ENCODE measurements at regions not wholly inside any gene's neighbourhood (a gene's known extent, or its start where the extent isn't known, plus 50 kb on each side); places are given as distances from the start of the nearest gene placed in this dataset.
A peak's percentile ranks its signal among the peaks of the same experiment; 100 is the strongest.

GRCh38 chr15:39273717-39274411 lies 307.0 kb upstream of the THBS1 start:
- H3K27ac ChIP-seq (ENCODE audit: extremely low read length, insufficient read depth, low read length) = peak overlapping the region; percentile 85
- no peaks in the 10 kb centered on the region for H3K36me3 ChIP-seq (replicated peaks in 1 of 2; ENCODE audit: control insufficient read depth in 1 of 2, insufficient read depth in 2 of 2, low read length in 2 of 2)
- under 1% methylated on average over 4 of the region's 4 CpGs for WGBS (ENCODE audit: low lambda C conversion rate)
- no TSS peak for BruUV-seq (replicated peaks)
- H3K9me3 ChIP-seq (ENCODE audit: low read length) = no peaks in the 10 kb centered on the region
- peak overlapping the region; percentile 52 for H3K4me2 ChIP-seq (ENCODE audit: low read depth, low read length)
- no peaks in the 10 kb centered on the region for H3K79me2 ChIP-seq (ENCODE audit: insufficient read depth, low read length)
- in situ Hi-C loops (cut with HindIII; ENCODE audit: extremely low pct_ligation_motif_present, low pct_unique_long_range_greater_than_20kb) (loop anchor here (5.0 to 10.0 kb wide), 2 partner anchors 102 to 149 kb away; no protein-coding TSS in a partner anchor), intact Hi-C loops (cut with micrococcal nuclease; ENCODE audit: unreplicated experiment) (loop anchor here (1.0 to 10.0 kb wide), 6 partner anchors 61 to 305 kb away; no protein-coding TSS in a partner anchor)
- H4K20me1 ChIP-seq (ENCODE audit: insufficient read depth, low read length) = no peaks in the 10 kb centered on the region
- FAIRE-seq (peak; percentile 94), DNase-seq (ENCODE audit: low spot score) (peak; percentile 100), ATAC-seq (peak; percentile 90)
- H3K9ac ChIP-seq (ENCODE audit: insufficient read depth, low read depth, low read length) = peak overlapping the region; percentile 73
- peaks cover 83% of the 10 kb centered on the region for H3K4me1 ChIP-seq (ENCODE audit: insufficient read depth, low read length)
- H3K4me3 ChIP-seq (replicated peaks in 1 of 3; ENCODE audit: insufficient read depth in 1 of 3, low read depth in 2 of 3, low read length in 3 of 3) = peak overlapping the region in 2 of 3 experiments; percentile 22 to 29; a peak in 1 of 6 replicates
- no peaks in the 10 kb centered on the region for H3K27me3 ChIP-seq (ENCODE audit: control insufficient read depth in 1 of 2, insufficient read depth in 2 of 2, low read length in 2 of 2)
- ChIA-PET CTCF (ENCODE audit: low intra/inter-chr PET ratio, low total read pairs) (interaction anchor here (0.7 to 1.3 kb wide), 2 partner anchors 182 to 306 kb away, joined by 3 to 4 read pairs; no protein-coding TSS in a partner anchor), POLR2A (interaction anchor here (0.8 to 3.8 kb wide), 6 partner anchors 39 to 311 kb away, joined by 3 to 27 read pairs (median 4); partner anchors contain the start of gene THBS1)
- H2AFZ ChIP-seq (ENCODE audit: low read length) = no peak overlapping the region
- TF ChIP-seq, protein P1, sequence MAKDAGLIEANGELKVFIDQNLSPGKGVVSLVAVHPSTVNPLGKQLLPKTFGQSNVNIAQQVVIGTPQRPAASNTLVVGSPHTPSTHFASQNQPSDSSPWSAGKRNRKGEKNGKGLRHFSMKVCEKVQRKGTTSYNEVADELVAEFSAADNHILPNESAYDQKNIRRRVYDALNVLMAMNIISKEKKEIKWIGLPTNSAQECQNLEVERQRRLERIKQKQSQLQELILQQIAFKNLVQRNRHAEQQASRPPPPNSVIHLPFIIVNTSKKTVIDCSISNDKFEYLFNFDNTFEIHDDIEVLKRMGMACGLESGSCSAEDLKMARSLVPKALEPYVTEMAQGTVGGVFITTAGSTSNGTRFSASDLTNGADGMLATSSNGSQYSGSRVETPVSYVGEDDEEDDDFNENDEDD (CRISPR knock-in tag; IDR thresholded peaks at IDR 0.05; ENCODE audit: borderline replicate concordance) = no peak
- 0 out of 2 replicates have a peak, but pooled peaks have one; percentile 54 for TF ChIP-seq TGIF2 (CRISPR knock-in tag; IDR thresholded peaks at IDR 0.05)
- TF ChIP-seq, protein P2, sequence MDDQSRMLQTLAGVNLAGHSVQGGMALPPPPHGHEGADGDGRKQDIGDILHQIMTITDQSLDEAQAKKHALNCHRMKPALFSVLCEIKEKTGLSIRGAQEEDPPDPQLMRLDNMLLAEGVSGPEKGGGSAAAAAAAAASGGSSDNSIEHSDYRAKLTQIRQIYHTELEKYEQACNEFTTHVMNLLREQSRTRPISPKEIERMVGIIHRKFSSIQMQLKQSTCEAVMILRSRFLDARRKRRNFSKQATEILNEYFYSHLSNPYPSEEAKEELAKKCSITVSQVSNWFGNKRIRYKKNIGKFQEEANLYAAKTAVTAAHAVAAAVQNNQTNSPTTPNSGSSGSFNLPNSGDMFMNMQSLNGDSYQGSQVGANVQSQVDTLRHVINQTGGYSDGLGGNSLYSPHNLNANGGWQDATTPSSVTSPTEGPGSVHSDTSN (CRISPR knock-in tag; IDR thresholded peaks at IDR 0.05; ENCODE audit: borderline replicate concordance) = no peak
- no peak for TF ChIP-seq ZBTB3 (CRISPR knock-in tag; IDR thresholded peaks at IDR 0.05; ENCODE audit: borderline replicate concordance, low read depth)
- TF ChIP-seq ELK4 (CRISPR knock-in tag; IDR thresholded peaks at IDR 0.05; ENCODE audit: borderline replicate concordance) = no peak
- TF ChIP-seq ZNF816 (CRISPR knock-in tag; IDR thresholded peaks at IDR 0.05; ENCODE audit: borderline replicate concordance) = peak; percentile 34; the same call in 1 of the 2 replicates
- TF ChIP-seq ZNF576 (CRISPR knock-in tag; IDR thresholded peaks at IDR 0.05) = no peak
- TF ChIP-seq TBX2 (CRISPR knock-in tag; IDR thresholded peaks at IDR 0.05; ENCODE audit: borderline replicate concordance) = peak; percentile 92
- no peak for TF ChIP-seq ZNF782 (CRISPR knock-in tag; IDR thresholded peaks at IDR 0.05; ENCODE audit: borderline replicate concordance)
- no peak for TF ChIP-seq MXD3 (CRISPR knock-in tag; IDR thresholded peaks at IDR 0.05)
- peak; percentile 97 for TF ChIP-seq CEBPB (IDR thresholded peaks at IDR 0.05; ENCODE audit: borderline replicate concordance, low read depth, low read length)
- no peak for TF ChIP-seq ZBTB38 (CRISPR knock-in tag; IDR thresholded peaks at IDR 0.05)
- TF ChIP-seq FOXK2 (IDR thresholded peaks at IDR 0.05) = peak; percentile 32; the same call in 1 of the 2 replicates
- no peak for TF ChIP-seq RBM22 (optimal IDR thresholded peaks at IDR 0.05; ENCODE audit: low read length)
- no peak for TF ChIP-seq SIN3B (IDR thresholded peaks at IDR 0.05; ENCODE audit: low read length)
